A549 (cell line): ENCODE measurements at regions not wholly inside any gene's neighbourhood (a gene's known extent, or its start where the extent isn't known, plus 50 kb on each side); places are given as distances from the start of the nearest gene placed in this dataset.

Source experiments
- CTCF ChIP-seq: fragments of >200 bp; sonication (Bioruptor Twin); formaldehyde crosslinking; IDR thresholded peaks from 3 replicates; pipeline ENCODE4 v1.5.1; 2016
- EP300 ChIP-seq, 2 experiments: fragments of >200 bp; sonication (Bioruptor Twin); formaldehyde crosslinking; IDR thresholded peaks; 2 replicates in 1 of 2; 3 replicates in 1 of 2; pipeline ENCODE4 v1.6.1; 2016 to 2017
- HOXA7 ChIP-seq: fragments of 250-450 bp; sonication (Bioruptor Pico); IDR thresholded peaks from 2 replicates; pipeline ENCODE4 v1.5.0; 2020; ENCODE audit warnings: mild to moderate bottlenecking, moderate library complexity
- KDM1A ChIP-seq: fragments of 200-600 bp; sonication (generic); IDR thresholded peaks from 2 replicates; pipeline ENCODE4 v1.6.1; 2016; ENCODE audit warnings: low read depth, mild to moderate bottlenecking
- MYC ChIP-seq: IDR thresholded peaks from 2 replicates; pipeline ENCODE4 v1.6.1; 2012; ENCODE audit warnings: mild to moderate bottlenecking, inconsistent platforms, low read length, improper control_type of control experiment, borderline replicate concordance
- PHF8 ChIP-seq: fragments of 200-600 bp; sonication (generic); IDR thresholded peaks from 2 replicates; pipeline ENCODE4 v1.6.1; 2016; ENCODE audit warnings: low read depth, mild to moderate bottlenecking, antibody characterized with exemption, moderate library complexity, borderline replicate concordance
- POLR2A ChIP-seq: IDR thresholded peaks from 2 replicates; pipeline ENCODE4 v1.6.1; 2012; ENCODE audit warnings: mild to moderate bottlenecking, low read length
- RAD21 ChIP-seq, 2 experiments: fragments of >200 bp in 1 of 2; sonication (Bioruptor Twin) in 1 of 2; formaldehyde crosslinking in 1 of 2; IDR thresholded peaks in 1 of 2; conservative IDR thresholded peaks in 1 of 2; 2 replicates in 1 of 2; 3 replicates in 1 of 2; pipeline ENCODE4 v1.6.1; 2012 to 2018; ENCODE audit warnings: inconsistent platforms in 1 of 2
- RFX5 ChIP-seq: fragments of 450-650 bp; IDR thresholded peaks from 2 replicates; pipeline ENCODE4 v1.7.1; 2014; ENCODE audit warnings: antibody characterized with exemption, mild to moderate bottlenecking, moderate library complexity
- SMC3 ChIP-seq: fragments of >200 bp; sonication (Bioruptor Twin); formaldehyde crosslinking; IDR thresholded peaks from 3 replicates; pipeline ENCODE4 v1.6.1; 2018; ENCODE audit warnings: inconsistent platforms
- TFCP2L1 ChIP-seq: fragments of 250-450 bp; sonication (Bioruptor Pico); IDR thresholded peaks from 2 replicates; pipeline ENCODE4 v1.5.0; 2021; ENCODE audit warnings: mild to moderate bottlenecking
- TP53 ChIP-seq: fragments of 250-450 bp; sonication (Bioruptor Pico); IDR thresholded peaks from 2 replicates; pipeline ENCODE4 v1.5.0; 2021; ENCODE audit warnings: mild to moderate bottlenecking, moderate library complexity
- TF ChIP-seq, protein P1 (sequence below): fragments of 250-450 bp; sonication (Bioruptor Pico); IDR thresholded peaks from 2 replicates; pipeline ENCODE4 v1.5.0; 2021; ENCODE audit warnings: mild to moderate bottlenecking, moderate library complexity, borderline replicate concordance

GRCh38 chr6:90350689-90351554, 54.3 kb upstream of the BACH2 start:
- TF ChIP-seq POLR2A (no peak), RAD21 (conservative IDR thresholded peaks at IDR 0.05 in 1 of 2, IDR thresholded peaks at IDR 0.05 in 1 of 2) (no peak), CTCF (no peak), RFX5 (no peak), EP300 (IDR thresholded peaks at IDR 0.05) (no peak), TFCP2L1 (CRISPR knock-in tag) (no peak), SMC3 (no peak), KDM1A (no peak), HOXA7 (no peak), TP53 (CRISPR knock-in tag) (no peak), PHF8 (no peak), MYC (no peak)
- TF ChIP-seq, protein P1, sequence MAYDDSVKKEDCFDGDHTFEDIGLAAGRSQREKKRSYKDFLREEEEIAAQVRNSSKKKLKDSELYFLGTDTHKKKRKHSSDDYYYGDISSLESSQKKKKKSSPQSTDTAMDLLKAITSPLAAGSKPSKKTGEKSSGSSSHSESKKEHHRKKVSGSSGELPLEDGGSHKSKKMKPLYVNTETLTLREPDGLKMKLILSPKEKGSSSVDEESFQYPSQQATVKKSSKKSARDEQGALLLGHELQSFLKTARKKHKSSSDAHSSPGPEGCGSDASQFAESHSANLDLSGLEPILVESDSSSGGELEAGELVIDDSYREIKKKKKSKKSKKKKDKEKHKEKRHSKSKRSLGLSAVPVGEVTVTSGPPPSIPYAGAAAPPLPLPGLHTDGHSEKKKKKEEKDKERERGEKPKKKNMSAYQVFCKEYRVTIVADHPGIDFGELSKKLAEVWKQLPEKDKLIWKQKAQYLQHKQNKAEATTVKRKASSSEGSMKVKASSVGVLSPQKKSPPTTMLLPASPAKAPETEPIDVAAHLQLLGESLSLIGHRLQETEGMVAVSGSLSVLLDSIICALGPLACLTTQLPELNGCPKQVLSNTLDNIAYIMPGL (CRISPR knock-in tag), result no peak
